Panc1 (cell line): ENCODE measurements at regions not wholly inside any gene's neighbourhood (a gene's known extent, or its start where the extent isn't known, plus 50 kb on each side); places are given as distances from the start of the nearest gene placed in this dataset.

Source experiments
- ATAC-seq: fragments of 200-7000 bp; cut with Tn5 transposase; 2 replicates; pipeline ENCODE4 v1.9.1; 2020; ENCODE audit warnings: mild to moderate bottlenecking, moderate library complexity
- BruUV-seq: library from RNA; stranded (reverse); fragments of 400-500 nt; replicated peaks from 2 replicates; lab custom pipeline; 2021; lab: Mats Ljungman, UMichigan
- CTCF ChIA-PET: fragments of 300-600 bp; sonication (Branson Sonifier 250); formaldehyde crosslinking; loops from one replicate; lab custom pipeline; 2022; ENCODE audit warnings: antibody characterized with exemption; lab: Charles Lee
- POLR2A ChIA-PET: fragments of 300-600 bp; sonication (Branson Sonifier 250); formaldehyde crosslinking; loops from one replicate; lab custom pipeline; 2022; ENCODE audit warnings: antibody characterized with exemption; lab: Charles Lee
- DNase-seq: peaks from one replicate; pipeline ENCODE4 v3.0.0-alpha.2; 2010; ENCODE audit warnings: low read depth, low spot score
- H3K27ac ChIP-seq: 2 replicates; pipeline ENCODE4 v1.5.1; 2011; ENCODE audit warnings: mild to moderate bottlenecking, low read length, inconsistent platforms
- H3K27me3 ChIP-seq: fragments of 200-500 bp; sonication (Bioruptor generic); 2 replicates; pipeline ENCODE4 v1.6.0; 2014; ENCODE audit warnings: low read length, inconsistent platforms; ENCODE audit not compliant: control insufficient read depth, insufficient read depth
- H3K36me3 ChIP-seq: fragments of 200-500 bp; sonication (Bioruptor generic); 2 replicates; pipeline ENCODE4 v1.5.1; 2014; ENCODE audit warnings: inconsistent platforms, mild to moderate bottlenecking, low read length, moderate library complexity; ENCODE audit not compliant: control insufficient read depth, insufficient read depth
- H3K4me1 ChIP-seq: 2 replicates; pipeline ENCODE4 v1.5.1; 2011; ENCODE audit warnings: inconsistent platforms, mild to moderate bottlenecking, low read length, moderate library complexity; ENCODE audit not compliant: control insufficient read depth, insufficient read depth
- H3K4me3 ChIP-seq, 2 experiments: 2 replicates each; pipeline ENCODE4 v1.5.1; 2011 to 2012; ENCODE audit warnings: low read depth in 2 of 2, low read length in 2 of 2, mild to moderate bottlenecking in 2 of 2, inconsistent platforms in 1 of 2, moderate library complexity in 1 of 2
- H3K9me3 ChIP-seq: fragments of 200-500 bp; sonication (Bioruptor generic); 2 replicates; pipeline ENCODE4 v1.5.1; 2014; ENCODE audit warnings: low read depth, mild to moderate bottlenecking, inconsistent platforms, low read length, moderate library complexity; ENCODE audit not compliant: control insufficient read depth, insufficient read depth
- POLR2AphosphoS5 ChIP-seq: IDR thresholded peaks from 2 replicates; pipeline ENCODE4 v1.6.1; 2012; ENCODE audit warnings: mild to moderate bottlenecking, low read depth, low read length, moderate library complexity
- SIN3A ChIP-seq: IDR thresholded peaks from 2 replicates; pipeline ENCODE4 v1.6.1; 2012; ENCODE audit warnings: low read depth, mild to moderate bottlenecking, low read length, moderate library complexity, borderline replicate concordance; ENCODE audit not compliant: insufficient read depth
- TCF7L2 ChIP-seq: IDR thresholded peaks from 2 replicates; pipeline ENCODE4 v1.6.1; 2011; ENCODE audit warnings: mild to moderate bottlenecking, low read depth, low read length, inconsistent platforms
- in situ Hi-C: cut with HindIII; loops from 2 replicates; pipeline ENCODE4 v1.10.0; 2016; ENCODE audit warnings: low sequenced_read_pairs, low pct_unique_long_range_greater_than_20kb
- intact Hi-C: fragments of 100-400 bp; cut with micrococcal nuclease; formaldehyde crosslinking; loops from one replicate; pipeline ENCODE4 v1.10.0; 2022; ENCODE audit not compliant: unreplicated experiment
- TF ChIP-seq, protein P1 (sequence below), 2 experiments: IDR thresholded peaks; 2 replicates each; pipeline ENCODE4 v1.6.1; 2011 to 2012; ENCODE audit warnings: low read depth in 2 of 2, control low read depth in 1 of 2, low read length in 1 of 2, mild to moderate bottlenecking in 1 of 2, moderate library complexity in 1 of 2; ENCODE audit not compliant: insufficient read depth in 1 of 2
- TF ChIP-seq, protein P2 (sequence below): fragments of 450-650 bp; IDR thresholded peaks from 2 replicates; pipeline ENCODE4 v1.5.1; 2017; ENCODE audit warnings: mild to moderate bottlenecking

DNA sequence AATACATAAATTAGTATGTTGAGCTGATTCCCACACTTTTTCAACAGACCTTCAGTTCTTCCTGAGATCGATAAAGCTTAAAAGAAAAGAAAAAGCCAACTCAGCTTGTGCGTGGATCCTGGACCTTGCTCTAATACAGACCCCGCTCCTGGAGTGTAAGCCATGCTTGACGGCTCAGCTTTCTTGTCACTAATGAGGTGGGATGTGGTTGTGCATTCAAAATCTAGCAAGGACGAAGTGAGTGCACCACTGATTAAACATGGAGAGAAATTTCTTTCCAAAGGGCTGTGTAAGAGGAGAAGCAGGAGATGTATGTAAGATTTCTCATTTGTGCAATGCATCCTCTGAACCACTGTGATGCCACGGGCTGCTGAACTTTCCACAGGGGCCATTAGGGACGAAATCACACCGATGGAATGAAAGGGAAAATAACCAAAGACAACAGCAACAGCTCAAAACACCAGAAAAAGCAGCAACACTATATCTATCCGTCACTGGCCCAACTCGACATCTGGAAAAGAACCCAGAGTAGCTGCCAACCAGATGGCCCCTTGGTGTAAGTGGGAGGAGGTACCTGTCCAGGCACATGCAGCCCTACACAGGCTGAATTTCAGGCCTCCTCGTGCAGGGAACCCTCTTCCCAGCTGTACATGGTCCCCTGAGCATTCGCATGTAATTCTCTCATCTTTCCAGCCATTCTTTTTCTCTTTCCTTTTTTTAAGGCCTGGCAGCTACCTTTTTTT is 178.9 kb downstream of the SREK1 start:
- ChIA-PET POLR2A (no interaction called here), CTCF (interaction anchor here (0.6 to 1.9 kb wide), 2 partner anchors 17 to 419 kb away, joined by 6 read pairs; no protein-coding TSS in a partner anchor)

DNA sequence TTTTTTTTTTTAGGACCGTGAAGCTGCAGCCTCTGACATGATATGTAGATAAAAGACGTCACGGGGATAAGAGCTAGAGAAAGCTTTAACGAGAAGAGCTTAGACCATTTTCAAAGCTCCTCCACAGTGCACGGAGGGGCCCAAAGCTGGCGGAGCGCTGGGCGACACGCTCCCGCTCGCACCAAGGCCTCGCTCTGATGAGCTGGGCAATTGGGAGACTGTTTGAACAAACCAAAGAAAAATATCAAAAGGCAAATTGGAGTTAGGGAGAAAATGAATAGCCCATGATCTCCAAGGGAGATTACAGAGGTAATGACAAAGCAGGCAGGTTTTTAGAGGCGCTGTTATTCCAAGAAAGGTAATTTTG is 179.4 kb downstream of the SREK1 start:
- H3K27me3 ChIP-seq: peaks cover 4% of the 10 kb centered on the region
- ATAC-seq: no peak
- no peaks in the 10 kb centered on the region for H3K36me3 ChIP-seq
- BruUV-seq: no TSS peak
- no peaks in the 10 kb centered on the region for H3K4me1 ChIP-seq
- H3K27ac ChIP-seq: no peak overlapping the region
- H3K4me3 ChIP-seq: no peak overlapping the region
- CTCF ChIA-PET: interaction anchor here (0.6 to 1.9 kb wide), 2 partner anchors 17 to 418 kb away, joined by 6 read pairs; no protein-coding TSS in a partner anchor
- POLR2A ChIA-PET: interaction anchor here (0.6 kb wide), 1 partner anchor 50 kb away, joined by 4 read pairs; no protein-coding TSS in a partner anchor
- in situ Hi-C loops (no loop called here), intact Hi-C loops (no loop called here)
- DNase-seq: no peak
- TF ChIP-seq SIN3A (no peak), POLR2AphosphoS5 (no peak), TCF7L2 (no peak)
- TF ChIP-seq, protein P1, sequence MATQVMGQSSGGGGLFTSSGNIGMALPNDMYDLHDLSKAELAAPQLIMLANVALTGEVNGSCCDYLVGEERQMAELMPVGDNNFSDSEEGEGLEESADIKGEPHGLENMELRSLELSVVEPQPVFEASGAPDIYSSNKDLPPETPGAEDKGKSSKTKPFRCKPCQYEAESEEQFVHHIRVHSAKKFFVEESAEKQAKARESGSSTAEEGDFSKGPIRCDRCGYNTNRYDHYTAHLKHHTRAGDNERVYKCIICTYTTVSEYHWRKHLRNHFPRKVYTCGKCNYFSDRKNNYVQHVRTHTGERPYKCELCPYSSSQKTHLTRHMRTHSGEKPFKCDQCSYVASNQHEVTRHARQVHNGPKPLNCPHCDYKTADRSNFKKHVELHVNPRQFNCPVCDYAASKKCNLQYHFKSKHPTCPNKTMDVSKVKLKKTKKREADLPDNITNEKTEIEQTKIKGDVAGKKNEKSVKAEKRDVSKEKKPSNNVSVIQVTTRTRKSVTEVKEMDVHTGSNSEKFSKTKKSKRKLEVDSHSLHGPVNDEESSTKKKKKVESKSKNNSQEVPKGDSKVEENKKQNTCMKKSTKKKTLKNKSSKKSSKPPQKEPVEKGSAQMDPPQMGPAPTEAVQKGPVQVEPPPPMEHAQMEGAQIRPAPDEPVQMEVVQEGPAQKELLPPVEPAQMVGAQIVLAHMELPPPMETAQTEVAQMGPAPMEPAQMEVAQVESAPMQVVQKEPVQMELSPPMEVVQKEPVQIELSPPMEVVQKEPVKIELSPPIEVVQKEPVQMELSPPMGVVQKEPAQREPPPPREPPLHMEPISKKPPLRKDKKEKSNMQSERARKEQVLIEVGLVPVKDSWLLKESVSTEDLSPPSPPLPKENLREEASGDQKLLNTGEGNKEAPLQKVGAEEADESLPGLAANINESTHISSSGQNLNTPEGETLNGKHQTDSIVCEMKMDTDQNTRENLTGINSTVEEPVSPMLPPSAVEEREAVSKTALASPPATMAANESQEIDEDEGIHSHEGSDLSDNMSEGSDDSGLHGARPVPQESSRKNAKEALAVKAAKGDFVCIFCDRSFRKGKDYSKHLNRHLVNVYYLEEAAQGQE (IDR thresholded peaks at IDR 0.05; ENCODE audit: insufficient read depth in 1 of 2, low read depth in 2 of 2, low read length in 1 of 2): no peak
- TF ChIP-seq, protein P2, sequence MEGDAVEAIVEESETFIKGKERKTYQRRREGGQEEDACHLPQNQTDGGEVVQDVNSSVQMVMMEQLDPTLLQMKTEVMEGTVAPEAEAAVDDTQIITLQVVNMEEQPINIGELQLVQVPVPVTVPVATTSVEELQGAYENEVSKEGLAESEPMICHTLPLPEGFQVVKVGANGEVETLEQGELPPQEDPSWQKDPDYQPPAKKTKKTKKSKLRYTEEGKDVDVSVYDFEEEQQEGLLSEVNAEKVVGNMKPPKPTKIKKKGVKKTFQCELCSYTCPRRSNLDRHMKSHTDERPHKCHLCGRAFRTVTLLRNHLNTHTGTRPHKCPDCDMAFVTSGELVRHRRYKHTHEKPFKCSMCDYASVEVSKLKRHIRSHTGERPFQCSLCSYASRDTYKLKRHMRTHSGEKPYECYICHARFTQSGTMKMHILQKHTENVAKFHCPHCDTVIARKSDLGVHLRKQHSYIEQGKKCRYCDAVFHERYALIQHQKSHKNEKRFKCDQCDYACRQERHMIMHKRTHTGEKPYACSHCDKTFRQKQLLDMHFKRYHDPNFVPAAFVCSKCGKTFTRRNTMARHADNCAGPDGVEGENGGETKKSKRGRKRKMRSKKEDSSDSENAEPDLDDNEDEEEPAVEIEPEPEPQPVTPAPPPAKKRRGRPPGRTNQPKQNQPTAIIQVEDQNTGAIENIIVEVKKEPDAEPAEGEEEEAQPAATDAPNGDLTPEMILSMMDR: no peak
- no peaks in the 10 kb centered on the region for H3K9me3 ChIP-seq

More for the DNA sequence above, 178.9 kb downstream of the SREK1 start:
- no peaks in the 10 kb centered on the region for H3K9me3 ChIP-seq
- no peak overlapping the region for H3K27ac ChIP-seq
- BruUV-seq: no TSS peak
- TF ChIP-seq SIN3A (no peak), TCF7L2 (no peak), POLR2AphosphoS5 (no peak)
- TF ChIP-seq, protein P2: no peak
- TF ChIP-seq, protein P1 (IDR thresholded peaks at IDR 0.05; ENCODE audit: insufficient read depth in 1 of 2, low read depth in 2 of 2, low read length in 1 of 2): no peak
- intact Hi-C loops (no loop called here), in situ Hi-C loops (no loop called here)
- ATAC-seq: no peak
- peaks cover 4% of the 10 kb centered on the region for H3K27me3 ChIP-seq
- no peak overlapping the region for H3K4me3 ChIP-seq
- no peak for DNase-seq
- H3K4me1 ChIP-seq: no peaks in the 10 kb centered on the region
- no peaks in the 10 kb centered on the region for H3K36me3 ChIP-seq
